ENCODE measurements at regions not wholly inside any gene's neighbourhood (a gene's known extent, or its start where the extent isn't known, plus 50 kb on each side); places are given as distances from the start of the nearest gene placed in this dataset.

GRCh38 chr7:23938937-23939552, 229.0 kb downstream of the STK31 start:
- TF ChIP-seq CTCF (IDR thresholded peaks at IDR 0.05; ENCODE audit: borderline replicate concordance, extremely low read depth, low read length, poor library complexity, severe bottlenecking) (peak; percentile 54), EZH2 (IDR thresholded peaks at IDR 0.05; ENCODE audit: borderline replicate concordance, low read depth, low read length, severe bottlenecking) (no peak)

Measured in DND-41 (cell line).